GM19035 (cell line): ENCODE measurements at regions not wholly inside any gene's neighbourhood (a gene's known extent, or its start where the extent isn't known, plus 50 kb on each side); places are given as distances from the start of the nearest gene placed in this dataset.

ENCODE experiments used
- ATAC-seq: cut with Tn5 transposase; IDR thresholded peaks from one replicate; pipeline ENCODE4 v1.9.1; 2021; ENCODE audit not compliant: unreplicated experiment

GRCh38 chr4:4695497-4695896 lies 153.6 kb upstream of the STX18 start:
- ATAC-seq = no peak

DNA sequence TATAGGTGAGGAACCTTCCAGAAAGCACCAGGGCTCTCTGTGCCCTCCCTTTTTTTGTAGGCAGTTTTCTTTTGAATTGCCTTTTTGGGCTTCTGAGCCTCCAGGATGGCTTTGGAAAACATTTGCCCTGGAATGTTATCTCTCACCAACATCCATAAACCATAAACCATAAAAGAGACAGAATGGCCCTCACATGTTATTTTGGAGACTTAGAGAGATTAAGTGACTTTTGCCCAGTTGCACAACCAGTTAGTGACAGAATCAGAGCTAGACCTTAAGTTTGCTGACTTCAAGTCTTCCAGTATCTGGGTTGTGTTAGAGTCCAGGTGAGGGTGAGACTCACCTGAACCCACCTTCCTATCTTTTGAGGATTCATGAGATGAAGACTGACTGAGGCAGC lies 153.0 kb upstream of the STX18 start:
- ATAC-seq = no peak

GRCh38 chr4:4694296-4694772 lies 152.5 kb upstream of the STX18 start:
- no peak for ATAC-seq

DNA sequence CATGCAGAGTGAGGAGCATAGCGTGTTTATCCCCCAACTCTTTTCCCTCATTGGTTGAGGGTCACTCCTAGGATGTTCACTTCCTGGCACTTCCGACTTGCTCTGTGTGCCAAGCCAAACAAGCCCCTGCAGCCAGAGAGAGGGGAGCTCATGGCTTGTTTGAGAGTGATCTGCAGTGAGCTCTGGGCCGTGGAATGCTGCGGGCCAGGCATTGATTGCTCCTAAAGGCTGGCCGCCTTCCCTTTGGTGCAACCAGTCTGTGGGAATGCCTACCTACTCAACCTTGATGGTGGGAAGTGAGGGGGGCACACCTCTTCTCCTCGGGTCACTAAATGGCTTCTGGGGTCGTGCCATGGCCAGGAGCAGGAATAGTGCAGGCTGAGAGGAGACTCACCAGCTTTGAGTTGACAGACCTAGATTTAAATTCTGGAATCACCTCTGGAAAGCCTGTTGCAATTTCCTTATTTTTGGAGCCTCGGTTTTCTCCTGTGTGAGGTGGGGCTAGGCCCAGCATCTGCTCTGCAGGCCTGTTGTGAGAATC lies 152.0 kb upstream of the STX18 start:
- no peak for ATAC-seq

DNA sequence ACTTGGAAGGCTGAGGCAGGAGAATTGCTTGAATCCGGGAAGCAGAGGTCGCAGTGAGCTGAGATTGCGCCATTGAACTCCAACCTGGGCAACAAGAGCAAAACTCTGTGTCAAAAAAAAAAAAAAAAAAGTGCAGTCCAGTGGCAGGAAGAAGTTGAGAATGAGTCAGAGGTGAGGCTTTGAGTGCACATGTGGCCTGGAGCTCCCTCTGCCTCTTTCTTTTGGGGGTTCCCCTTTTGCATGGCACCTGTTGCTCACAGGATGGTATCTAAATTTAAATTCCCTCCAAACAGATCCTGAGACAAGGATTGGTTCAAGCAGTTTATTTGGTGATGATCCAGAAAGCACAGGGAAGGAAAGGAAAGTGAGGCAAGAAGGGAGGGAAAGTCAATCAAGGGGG lies 151.4 kb upstream of the STX18 start:
- ATAC-seq = no peak

- ATAC-seq = no peak
These were observed 149.0 kb upstream of the STX18 start for GRCh38 chr4:4690854-4691253.

- ATAC-seq = peak; percentile 89
These were observed 148.0 kb upstream of the STX18 start for GRCh38 chr4:4689694-4690440.

- no peak for ATAC-seq
These were observed 146.3 kb upstream of the STX18 start for GRCh38 chr4:4687935-4688727.

- no peak for ATAC-seq
These were observed 145.3 kb upstream of the STX18 start for GRCh38 chr4:4687100-4687499.

DNA sequence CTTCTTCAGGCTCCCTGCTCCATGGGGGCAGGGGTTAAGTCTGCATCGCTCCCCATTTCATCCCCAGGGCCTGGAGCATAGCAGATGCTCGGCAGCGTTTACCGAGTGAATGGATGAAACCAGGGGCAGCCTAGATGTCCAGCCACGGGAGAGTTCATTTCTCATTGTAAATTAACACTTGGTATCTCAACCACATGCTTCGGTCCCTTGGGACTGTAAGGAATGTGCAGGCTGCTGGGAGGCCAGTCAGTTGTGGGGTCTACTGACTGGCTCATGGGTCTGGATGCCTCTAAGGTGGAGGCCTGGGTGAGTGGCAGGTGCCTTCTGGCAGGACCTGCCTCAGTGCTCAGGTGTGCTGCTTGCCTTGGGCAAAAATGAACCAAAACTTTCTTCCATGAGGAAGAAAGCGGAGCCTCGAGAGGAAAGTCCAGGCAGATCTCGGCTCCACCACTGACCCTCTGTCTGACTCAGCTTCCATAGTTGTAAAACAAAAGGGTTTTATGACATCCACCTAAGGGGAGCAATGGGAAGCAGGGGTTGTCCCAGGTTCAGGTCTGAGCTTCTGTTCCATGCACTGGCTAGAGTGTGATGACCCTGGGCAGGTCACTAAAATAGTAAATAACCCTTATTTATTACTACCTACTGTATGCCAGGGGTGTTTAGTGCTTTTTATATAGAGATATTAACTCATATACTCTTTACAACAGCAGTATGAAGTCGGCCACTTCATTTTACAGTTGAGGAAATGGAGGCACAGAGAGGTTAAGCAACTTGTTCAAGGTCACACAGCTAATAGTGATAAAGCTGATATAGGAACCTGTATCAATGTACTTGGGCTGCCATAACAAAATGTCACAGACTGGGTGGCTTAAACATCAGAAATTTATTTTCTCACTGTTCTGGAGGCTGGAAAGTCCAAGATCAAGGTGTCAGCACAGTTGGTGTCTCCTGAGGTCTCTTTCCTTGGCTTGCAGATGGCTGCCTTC lies 144.3 kb upstream of the STX18 start:
- ATAC-seq = no peak

DNA sequence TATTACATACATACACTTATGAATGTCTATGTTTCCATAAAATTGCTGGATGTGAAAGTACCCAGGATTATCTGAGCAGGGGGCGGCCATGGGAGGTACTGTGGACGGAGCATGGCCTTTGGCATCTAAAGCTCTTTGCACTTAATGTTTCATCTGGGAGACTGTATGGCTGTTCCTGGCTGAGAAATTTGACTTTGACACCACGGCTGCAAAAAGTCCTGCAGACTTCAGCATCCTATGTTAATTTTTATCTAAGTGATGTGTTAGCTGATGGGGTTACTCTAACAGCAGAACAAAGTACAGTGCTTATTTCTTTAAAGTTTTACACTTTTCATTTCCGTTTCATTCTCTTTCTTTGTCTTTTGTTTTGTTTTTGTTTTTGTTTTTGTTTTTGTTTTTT lies 139.8 kb upstream of the STX18 start:
- ATAC-seq = no peak

DNA sequence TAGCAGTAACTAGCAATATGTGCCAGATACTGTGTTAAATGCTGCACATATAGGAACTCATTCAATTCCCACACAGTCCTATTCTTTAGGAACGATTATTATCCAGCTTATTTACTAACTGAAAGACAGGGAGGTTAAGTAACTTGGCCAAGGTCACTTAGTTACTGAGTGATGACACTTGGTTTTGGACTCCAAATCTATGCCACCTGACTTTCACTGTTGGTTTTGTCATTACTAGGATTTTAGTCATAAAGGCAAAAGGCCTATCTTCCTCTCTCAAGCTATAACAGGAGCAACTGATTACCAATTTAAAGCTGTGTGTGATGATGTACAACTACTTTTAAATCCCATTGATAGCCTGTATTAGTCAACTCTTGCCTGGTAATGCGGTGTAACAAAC lies 138.9 kb upstream of the STX18 start:
- no peak for ATAC-seq

DNA sequence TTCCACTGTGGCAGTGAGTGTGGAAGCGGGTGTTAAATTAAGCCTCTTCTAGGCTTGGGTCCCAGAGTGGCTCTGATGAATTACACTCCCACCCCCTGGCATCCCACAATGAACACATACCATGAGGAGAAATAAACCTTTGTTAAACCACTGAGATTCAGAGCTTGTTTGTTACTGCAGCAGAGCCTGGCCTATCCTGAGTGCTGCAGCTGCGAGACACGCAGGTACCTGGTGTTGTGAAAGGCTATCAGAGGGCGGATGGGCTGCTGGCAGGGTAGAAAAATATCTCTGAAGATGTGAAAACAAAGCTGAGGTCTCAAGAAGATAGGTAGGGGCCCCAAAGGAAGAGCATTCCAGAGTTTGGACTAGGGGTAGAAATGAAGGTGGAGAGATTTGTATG lies 138.4 kb upstream of the STX18 start:
- no peak for ATAC-seq

DNA sequence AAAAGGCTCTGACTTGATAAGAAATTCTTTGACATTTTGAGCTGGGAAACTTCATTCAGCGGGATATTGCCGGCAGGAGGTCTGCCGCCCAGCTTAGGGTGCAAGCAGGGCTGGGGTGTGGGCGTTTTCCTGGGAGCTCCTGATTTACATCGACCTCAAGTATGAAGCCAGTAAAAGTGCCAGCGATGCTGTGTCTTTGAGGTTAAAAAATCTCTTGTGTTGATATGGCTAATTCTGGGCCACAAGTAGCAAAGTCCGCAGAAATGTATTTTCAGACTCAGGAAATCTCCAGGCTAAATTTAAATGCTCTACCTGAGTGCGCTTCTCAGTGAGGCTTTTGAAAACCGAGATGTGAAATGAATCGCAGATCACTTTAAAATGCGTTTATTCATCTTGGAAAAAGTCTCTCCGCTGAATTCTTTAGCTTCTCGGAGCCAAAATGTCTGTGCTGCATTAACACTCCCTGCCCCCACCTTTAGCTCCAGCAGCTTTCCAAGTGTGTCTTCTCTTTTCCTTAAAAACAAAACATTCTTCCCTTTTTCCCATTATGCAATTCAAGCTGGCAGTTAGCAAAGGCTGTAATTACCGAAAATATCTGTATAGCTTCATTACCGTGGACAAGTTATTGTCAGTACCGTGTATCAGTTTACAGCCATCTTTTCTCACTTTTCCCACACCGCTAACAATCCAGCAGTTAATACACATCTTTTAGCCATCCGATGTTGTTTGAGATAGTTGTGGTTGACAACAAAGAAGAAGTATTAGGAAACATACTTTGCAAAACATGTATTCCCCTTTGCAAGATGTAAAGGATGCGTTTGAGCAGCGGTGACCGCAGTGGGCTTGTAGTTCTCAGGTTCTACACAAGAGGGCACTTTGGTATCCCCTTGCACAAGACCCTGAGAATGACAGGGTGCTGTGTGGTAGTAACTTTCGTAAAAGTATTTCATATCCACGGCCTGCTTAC lies 136.0 kb upstream of the STX18 start:
- no peak for ATAC-seq

GRCh38 chr4:4675641-4676040 lies 133.8 kb upstream of the STX18 start:
- ATAC-seq = no peak

- ATAC-seq = no peak
These were observed 133.3 kb upstream of the STX18 start for GRCh38 chr4:4675051-4675581.

- no peak for ATAC-seq
These were observed 131.2 kb upstream of the STX18 start for GRCh38 chr4:4673070-4673469.

- ATAC-seq = no peak
These were observed 130.6 kb upstream of the STX18 start for GRCh38 chr4:4672402-4672801.

DNA sequence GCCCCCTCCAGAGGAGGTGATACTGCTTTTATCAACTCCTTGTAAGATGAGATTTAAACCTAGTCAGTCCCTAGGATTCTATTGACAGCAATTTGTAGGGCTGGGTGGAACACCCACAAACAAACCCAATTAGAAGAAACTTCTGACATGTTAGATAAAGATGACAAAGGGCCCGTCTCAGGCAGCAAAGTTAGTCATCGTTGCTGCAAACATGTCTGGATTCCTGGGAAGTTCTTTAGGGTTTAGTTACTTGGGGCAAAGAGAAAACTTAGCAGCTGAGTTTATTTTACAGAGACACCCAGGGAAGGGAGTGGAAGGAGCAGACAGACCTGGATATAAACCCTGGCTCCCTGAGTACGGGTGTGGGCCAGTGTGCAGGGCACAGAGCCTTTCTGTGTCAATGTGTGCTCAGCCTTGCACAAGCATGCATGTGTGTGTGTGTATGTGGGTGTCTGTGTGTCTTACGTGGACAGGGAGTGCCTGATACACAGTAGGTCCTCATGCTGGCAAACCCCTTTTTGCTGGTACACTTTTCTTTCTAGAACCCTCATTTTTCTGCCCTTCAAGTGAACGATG lies 130.0 kb upstream of the STX18 start:
- no peak for ATAC-seq
